AG10803 (cell line): ENCODE measurements at regions not wholly inside any gene's neighbourhood (a gene's known extent, or its start where the extent isn't known, plus 50 kb on each side); places are given as distances from the start of the nearest gene placed in this dataset.

ENCODE experiments used
- DNase-seq: peaks from one replicate; pipeline ENCODE4 v3.0.0; 2010; ENCODE audit warnings: low read depth
- H3K4me3 ChIP-seq: 2 replicates; pipeline ENCODE4 v1.5.1; 2011; ENCODE audit warnings: mild to moderate bottlenecking, low read length, control low read depth
- TF ChIP-seq, protein P1 (sequence below): conservative IDR thresholded peaks from 2 replicates; pipeline ENCODE4 v1.5.1; 2011; ENCODE audit warnings: mild to moderate bottlenecking, low read length, control low read depth, inconsistent platforms

DNA sequence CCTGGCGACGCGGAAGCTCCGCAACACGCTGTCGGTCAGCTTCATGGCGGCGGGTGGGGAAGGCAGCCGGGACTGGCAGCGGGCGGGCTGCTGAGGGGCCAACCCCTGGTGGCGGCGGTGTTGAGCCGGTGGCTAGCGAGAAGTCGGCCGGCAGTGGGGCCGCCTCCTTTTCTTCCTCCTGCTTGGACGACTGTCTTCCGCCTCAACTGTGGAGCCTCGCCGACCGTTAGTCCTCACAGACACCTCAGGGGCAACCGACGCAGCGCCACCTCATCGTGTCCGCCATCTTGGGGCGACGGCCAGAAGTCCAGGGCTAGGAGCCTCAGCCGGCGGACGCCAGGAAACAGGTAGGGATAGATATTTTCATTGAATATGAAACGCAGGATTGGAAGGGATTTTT, 875.1 kb downstream of the NSUN3 start:
- DNase-seq: no peak
- H3K4me3 ChIP-seq: no peak overlapping the region
- TF ChIP-seq, protein P1, sequence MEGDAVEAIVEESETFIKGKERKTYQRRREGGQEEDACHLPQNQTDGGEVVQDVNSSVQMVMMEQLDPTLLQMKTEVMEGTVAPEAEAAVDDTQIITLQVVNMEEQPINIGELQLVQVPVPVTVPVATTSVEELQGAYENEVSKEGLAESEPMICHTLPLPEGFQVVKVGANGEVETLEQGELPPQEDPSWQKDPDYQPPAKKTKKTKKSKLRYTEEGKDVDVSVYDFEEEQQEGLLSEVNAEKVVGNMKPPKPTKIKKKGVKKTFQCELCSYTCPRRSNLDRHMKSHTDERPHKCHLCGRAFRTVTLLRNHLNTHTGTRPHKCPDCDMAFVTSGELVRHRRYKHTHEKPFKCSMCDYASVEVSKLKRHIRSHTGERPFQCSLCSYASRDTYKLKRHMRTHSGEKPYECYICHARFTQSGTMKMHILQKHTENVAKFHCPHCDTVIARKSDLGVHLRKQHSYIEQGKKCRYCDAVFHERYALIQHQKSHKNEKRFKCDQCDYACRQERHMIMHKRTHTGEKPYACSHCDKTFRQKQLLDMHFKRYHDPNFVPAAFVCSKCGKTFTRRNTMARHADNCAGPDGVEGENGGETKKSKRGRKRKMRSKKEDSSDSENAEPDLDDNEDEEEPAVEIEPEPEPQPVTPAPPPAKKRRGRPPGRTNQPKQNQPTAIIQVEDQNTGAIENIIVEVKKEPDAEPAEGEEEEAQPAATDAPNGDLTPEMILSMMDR: no peak

- TF ChIP-seq, protein P1: no peak
- H3K4me3 ChIP-seq: no peak overlapping the region
- DNase-seq: no peak
Measured at GRCh38 chr3:94946683-94947082, 883.8 kb downstream of the NSUN3 start.

- TF ChIP-seq, protein P1: no peak
- no peak overlapping the region for H3K4me3 ChIP-seq
- no peak for DNase-seq
Measured at GRCh38 chr3:94961423-94962100, 898.7 kb downstream of the NSUN3 start.

- no peak for DNase-seq
- no peak overlapping the region for H3K4me3 ChIP-seq
- TF ChIP-seq, protein P1: no peak
Measured at GRCh38 chr3:94965867-94966475, 903.1 kb downstream of the NSUN3 start.

DNA sequence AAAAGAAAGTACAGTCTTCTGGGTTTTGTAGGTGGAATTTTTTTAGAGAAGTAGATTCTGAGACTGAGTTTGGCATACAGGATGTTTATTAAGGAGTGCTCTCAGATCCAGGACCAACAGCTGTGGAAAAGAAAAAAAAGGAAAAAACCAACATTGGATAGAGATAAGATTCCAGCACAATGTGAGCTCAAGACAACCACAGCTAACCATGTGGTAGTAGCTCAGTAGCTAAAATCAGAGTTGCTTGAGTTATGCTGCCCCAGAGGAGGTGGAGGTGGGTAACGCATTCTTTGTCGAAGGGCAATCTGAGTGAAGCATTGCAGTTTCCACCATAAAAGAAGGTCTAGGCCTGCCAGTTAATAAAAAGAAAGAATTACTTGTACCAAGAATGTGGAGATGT, 904.3 kb downstream of the NSUN3 start:
- DNase-seq: no peak
- TF ChIP-seq, protein P1: no peak
- H3K4me3 ChIP-seq: no peak overlapping the region

DNA sequence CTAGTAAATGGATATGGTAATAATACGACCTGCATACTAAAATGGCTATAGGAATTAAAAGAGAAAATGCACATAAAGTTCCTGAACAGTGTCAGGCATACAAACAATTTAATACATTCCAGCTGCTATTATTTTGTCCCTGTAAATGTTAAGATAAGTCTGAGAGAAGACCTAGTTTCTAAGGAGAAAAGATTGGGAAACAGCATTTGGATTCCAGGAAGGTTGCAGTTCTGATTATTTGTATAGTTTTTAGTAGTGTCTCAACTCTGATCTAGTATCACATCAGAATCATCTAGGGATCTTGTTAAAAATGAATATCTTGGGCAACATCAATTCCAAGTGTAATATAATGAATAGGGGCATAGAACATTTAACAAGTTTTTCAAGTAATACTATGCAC, 905.7 kb downstream of the NSUN3 start:
- DNase-seq: no peak
- TF ChIP-seq, protein P1: no peak
- H3K4me3 ChIP-seq: no peak overlapping the region

- no peak overlapping the region for H3K4me3 ChIP-seq
- DNase-seq: no peak
- TF ChIP-seq, protein P1: no peak
Measured at GRCh38 chr3:94972066-94972465, 909.2 kb downstream of the NSUN3 start.
